Liver (tissue), 3 donors: ENCODE measurements at regions not wholly inside any gene's neighbourhood (a gene's known extent, or its start where the extent isn't known, plus 50 kb on each side); places are given as distances from the start of the nearest gene placed in this dataset.

Experiments used
- EGR1 ChIP-seq, 2 donors: IDR thresholded peaks; 2 replicates each; pipeline ENCODE4 v1.6.1; 2016 to 2018; ENCODE audit warnings: antibody characterized with exemption in 2 of 2, low read depth in 2 of 2
- GABPA ChIP-seq, 2 donors: IDR thresholded peaks in 1 of 2; conservative IDR thresholded peaks in 1 of 2; 2 replicates each; pipeline ENCODE4 v1.6.1; 2016; ENCODE audit warnings: antibody characterized with exemption in 2 of 2, mild to moderate bottlenecking in 1 of 2, moderate library complexity in 1 of 2
- NR2F2 ChIP-seq: IDR thresholded peaks from 2 replicates; pipeline ENCODE4 v1.6.1; 2016; ENCODE audit warnings: antibody characterized with exemption
- SP1 ChIP-seq: IDR thresholded peaks from 2 replicates; pipeline ENCODE4 v1.6.1; 2018; ENCODE audit warnings: antibody characterized with exemption, mild to moderate bottlenecking
- YY1 ChIP-seq: IDR thresholded peaks from 2 replicates; pipeline ENCODE4 v1.6.1; 2016; ENCODE audit warnings: antibody characterized with exemption, mild to moderate bottlenecking
- TF ChIP-seq, protein P1 (sequence below): fragments of 150-350 bp; IDR thresholded peaks from 2 replicates; pipeline ENCODE4 v1.5.1; 2017; ENCODE audit warnings: improper control_type of control experiment, low read depth, low read length; ENCODE audit not compliant: missing input control
- TF ChIP-seq, protein P2 (sequence below): IDR thresholded peaks from 2 replicates; pipeline ENCODE4 v1.6.1; 2016; ENCODE audit warnings: antibody characterized with exemption
- TF ChIP-seq, protein P3 (sequence below): IDR thresholded peaks from 2 replicates; pipeline ENCODE4 v1.6.1; 2016; ENCODE audit warnings: antibody characterized with exemption
- TF ChIP-seq, protein P4 (sequence below): IDR thresholded peaks from 2 replicates; pipeline ENCODE4 v1.6.1; 2016; ENCODE audit warnings: antibody characterized with exemption, mild to moderate bottlenecking
- donor health status: healthy.
- donor health status: healthy.

DNA sequence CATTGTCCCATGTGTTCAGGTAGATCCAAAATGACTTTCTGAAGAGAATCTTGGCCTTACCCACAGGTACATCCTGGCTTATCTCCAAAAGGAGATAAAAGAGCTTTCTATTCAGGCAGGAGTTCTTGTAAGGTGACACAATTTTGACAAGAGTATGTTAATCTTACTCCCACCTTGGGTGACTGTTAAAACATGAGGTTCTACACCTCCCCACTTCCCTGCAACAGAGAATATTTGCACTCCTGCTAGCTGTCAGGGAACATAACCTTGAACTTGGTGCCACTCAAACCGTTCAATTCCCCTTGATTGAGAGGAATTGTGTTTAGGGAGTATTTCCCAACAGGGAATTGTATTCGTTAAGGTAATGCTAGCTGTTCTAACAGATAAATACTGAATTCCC lies 372.5 kb upstream of the KLHL29 start:
- TF ChIP-seq, protein P1, sequence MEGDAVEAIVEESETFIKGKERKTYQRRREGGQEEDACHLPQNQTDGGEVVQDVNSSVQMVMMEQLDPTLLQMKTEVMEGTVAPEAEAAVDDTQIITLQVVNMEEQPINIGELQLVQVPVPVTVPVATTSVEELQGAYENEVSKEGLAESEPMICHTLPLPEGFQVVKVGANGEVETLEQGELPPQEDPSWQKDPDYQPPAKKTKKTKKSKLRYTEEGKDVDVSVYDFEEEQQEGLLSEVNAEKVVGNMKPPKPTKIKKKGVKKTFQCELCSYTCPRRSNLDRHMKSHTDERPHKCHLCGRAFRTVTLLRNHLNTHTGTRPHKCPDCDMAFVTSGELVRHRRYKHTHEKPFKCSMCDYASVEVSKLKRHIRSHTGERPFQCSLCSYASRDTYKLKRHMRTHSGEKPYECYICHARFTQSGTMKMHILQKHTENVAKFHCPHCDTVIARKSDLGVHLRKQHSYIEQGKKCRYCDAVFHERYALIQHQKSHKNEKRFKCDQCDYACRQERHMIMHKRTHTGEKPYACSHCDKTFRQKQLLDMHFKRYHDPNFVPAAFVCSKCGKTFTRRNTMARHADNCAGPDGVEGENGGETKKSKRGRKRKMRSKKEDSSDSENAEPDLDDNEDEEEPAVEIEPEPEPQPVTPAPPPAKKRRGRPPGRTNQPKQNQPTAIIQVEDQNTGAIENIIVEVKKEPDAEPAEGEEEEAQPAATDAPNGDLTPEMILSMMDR, result no peak
- no peak for TF ChIP-seq YY1
- TF ChIP-seq GABPA (IDR thresholded peaks at IDR 0.05 in 1 of 2, conservative IDR thresholded peaks at IDR 0.05 in 1 of 2), result no peak
- TF ChIP-seq, protein P2, sequence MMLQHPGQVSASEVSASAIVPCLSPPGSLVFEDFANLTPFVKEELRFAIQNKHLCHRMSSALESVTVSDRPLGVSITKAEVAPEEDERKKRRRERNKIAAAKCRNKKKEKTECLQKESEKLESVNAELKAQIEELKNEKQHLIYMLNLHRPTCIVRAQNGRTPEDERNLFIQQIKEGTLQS, result no peak
- TF ChIP-seq, protein P3, sequence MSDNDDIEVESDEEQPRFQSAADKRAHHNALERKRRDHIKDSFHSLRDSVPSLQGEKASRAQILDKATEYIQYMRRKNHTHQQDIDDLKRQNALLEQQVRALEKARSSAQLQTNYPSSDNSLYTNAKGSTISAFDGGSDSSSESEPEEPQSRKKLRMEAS, result no peak
- TF ChIP-seq EGR1 (IDR thresholded peaks at IDR 0.05; ENCODE audit: low read depth in 2 of 2), result no peak
- no peak for TF ChIP-seq NR2F2
- no peak for TF ChIP-seq SP1
- TF ChIP-seq, protein P4, sequence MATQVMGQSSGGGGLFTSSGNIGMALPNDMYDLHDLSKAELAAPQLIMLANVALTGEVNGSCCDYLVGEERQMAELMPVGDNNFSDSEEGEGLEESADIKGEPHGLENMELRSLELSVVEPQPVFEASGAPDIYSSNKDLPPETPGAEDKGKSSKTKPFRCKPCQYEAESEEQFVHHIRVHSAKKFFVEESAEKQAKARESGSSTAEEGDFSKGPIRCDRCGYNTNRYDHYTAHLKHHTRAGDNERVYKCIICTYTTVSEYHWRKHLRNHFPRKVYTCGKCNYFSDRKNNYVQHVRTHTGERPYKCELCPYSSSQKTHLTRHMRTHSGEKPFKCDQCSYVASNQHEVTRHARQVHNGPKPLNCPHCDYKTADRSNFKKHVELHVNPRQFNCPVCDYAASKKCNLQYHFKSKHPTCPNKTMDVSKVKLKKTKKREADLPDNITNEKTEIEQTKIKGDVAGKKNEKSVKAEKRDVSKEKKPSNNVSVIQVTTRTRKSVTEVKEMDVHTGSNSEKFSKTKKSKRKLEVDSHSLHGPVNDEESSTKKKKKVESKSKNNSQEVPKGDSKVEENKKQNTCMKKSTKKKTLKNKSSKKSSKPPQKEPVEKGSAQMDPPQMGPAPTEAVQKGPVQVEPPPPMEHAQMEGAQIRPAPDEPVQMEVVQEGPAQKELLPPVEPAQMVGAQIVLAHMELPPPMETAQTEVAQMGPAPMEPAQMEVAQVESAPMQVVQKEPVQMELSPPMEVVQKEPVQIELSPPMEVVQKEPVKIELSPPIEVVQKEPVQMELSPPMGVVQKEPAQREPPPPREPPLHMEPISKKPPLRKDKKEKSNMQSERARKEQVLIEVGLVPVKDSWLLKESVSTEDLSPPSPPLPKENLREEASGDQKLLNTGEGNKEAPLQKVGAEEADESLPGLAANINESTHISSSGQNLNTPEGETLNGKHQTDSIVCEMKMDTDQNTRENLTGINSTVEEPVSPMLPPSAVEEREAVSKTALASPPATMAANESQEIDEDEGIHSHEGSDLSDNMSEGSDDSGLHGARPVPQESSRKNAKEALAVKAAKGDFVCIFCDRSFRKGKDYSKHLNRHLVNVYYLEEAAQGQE, result no peak
